VCaP (cell line): ENCODE measurements at regions not wholly inside any gene's neighbourhood (a gene's known extent, or its start where the extent isn't known, plus 50 kb on each side); places are given as distances from the start of the nearest gene placed in this dataset.
A peak's percentile ranks its signal among the peaks of the same experiment; 100 is the strongest.
"Not testable (repeated sequence)": the region's sequence is repeated elsewhere in the genome, so short reads cannot be mapped to it uniquely, and the experiment has no call there.

Source experiments
- H3K27ac ChIP-seq: fragments of 450-650 bp; 2 replicates; pipeline ENCODE4 v1.5.1; 2017
- CTCF ChIP-seq: fragments of 450-650 bp; conservative IDR thresholded peaks from 2 replicates; pipeline ENCODE4 v1.5.1; 2017; ENCODE audit warnings: mild to moderate bottlenecking, moderate library complexity

GRCh38 chr2:150676747-150677383 lies 189.4 kb upstream of the RND3 start:
- TF ChIP-seq CTCF: no peak
- H3K27ac ChIP-seq: peak overlapping the region; percentile 57

- H3K27ac ChIP-seq: no peak overlapping the region
- no peak for TF ChIP-seq CTCF
Observed at GRCh38 chr2:150675807-150676206, 188.3 kb upstream of the RND3 start.

DNA sequence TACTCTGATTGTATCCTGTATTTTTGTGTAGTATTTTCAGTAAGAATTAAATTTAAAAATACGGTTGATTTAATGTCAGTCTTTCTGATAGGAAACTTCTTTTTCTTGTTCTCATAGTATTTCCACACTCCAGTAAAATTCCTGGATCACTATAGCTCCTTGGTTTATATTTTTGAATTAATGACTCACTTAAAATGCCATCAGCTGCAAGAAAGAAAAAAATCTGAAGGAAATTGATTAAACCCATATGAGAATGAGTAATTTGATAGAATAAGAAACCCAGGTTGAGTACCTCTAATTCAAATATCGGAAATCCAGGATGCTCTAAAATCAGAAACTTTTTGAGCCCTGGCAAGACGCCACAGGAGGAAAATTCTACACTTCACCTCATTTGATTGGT lies 186.8 kb upstream of the RND3 start:
- H3K27ac ChIP-seq: no peak overlapping the region
- TF ChIP-seq CTCF: no peak

DNA sequence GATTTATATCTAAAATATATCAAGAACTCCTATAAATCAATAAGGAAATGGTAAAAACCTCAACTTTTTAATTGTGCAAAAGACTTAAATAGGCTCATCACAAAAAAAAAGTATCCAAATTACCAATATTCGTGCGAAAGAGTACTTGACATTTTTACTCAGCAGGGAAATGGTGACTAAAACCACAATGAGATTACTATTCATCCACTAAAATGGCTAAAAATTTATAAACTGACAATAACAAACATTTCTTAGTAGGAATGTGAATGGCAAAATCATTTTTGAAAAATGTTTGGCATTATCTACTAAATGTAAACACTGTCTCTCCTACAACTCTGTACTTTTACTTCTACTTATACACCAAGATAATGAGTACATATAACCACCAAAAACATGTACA lies 184.8 kb upstream of the RND3 start:
- TF ChIP-seq CTCF: no peak
- H3K27ac ChIP-seq: no peak overlapping the region

- H3K27ac ChIP-seq: no peak overlapping the region
- TF ChIP-seq CTCF: no peak
Observed at GRCh38 chr2:150669492-150669891, 182.0 kb upstream of the RND3 start.

DNA sequence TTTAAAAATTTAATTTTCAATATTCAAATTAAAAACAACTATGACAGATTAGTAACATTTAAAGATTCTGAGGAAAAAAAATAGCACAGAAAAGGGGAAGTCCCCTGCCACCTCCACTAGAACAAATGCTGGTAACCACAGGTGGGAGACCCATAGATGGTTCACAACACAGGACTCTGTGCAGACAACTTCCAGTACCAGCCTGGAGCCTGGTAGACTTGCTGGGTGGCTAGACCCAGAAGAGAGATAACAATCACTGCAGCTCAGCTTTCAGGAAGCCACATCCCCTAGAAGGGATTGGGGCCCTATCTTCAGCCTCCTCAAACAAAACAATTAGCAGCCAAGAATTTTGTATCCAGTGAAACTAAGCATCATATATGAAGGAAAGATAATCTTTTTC lies 179.6 kb upstream of the RND3 start:
- not testable (repeated sequence) for H3K27ac ChIP-seq

- TF ChIP-seq CTCF: no peak
- no peak overlapping the region for H3K27ac ChIP-seq
Observed at GRCh38 chr2:150663143-150663542, 175.7 kb upstream of the RND3 start.

- no peak overlapping the region for H3K27ac ChIP-seq
- TF ChIP-seq CTCF: no peak
Observed at GRCh38 chr2:150656002-150656401, 168.5 kb upstream of the RND3 start.
